Endothelial cell of umbilical vein (primary cell): ENCODE measurements at regions not wholly inside any gene's neighbourhood (a gene's known extent, or its start where the extent isn't known, plus 50 kb on each side); places are given as distances from the start of the nearest gene placed in this dataset.

Experiments
- BruUV-seq: library from RNA; stranded (reverse); fragments of 400-500 nt; replicated peaks from 2 replicates; lab custom pipeline; 2021; lab: Mats Ljungman, UMichigan
- CTCF ChIA-PET: fragments of 300-600, 350-600 bp; sonication (Branson Sonifier 250); formaldehyde crosslinking; loops from one replicate; lab custom pipeline; 2021; ENCODE audit warnings: antibody characterized with exemption, inconsistent platforms; lab: Charles Lee
- POLR2A ChIA-PET: fragments of 300-600, 350-600 bp; sonication (Branson Sonifier 250); formaldehyde crosslinking; loops from one replicate; lab custom pipeline; 2021; ENCODE audit warnings: antibody characterized with exemption, inconsistent platforms; lab: Charles Lee
- DNase-seq: peaks from one replicate; pipeline ENCODE4 v3.0.0-alpha.2; 2011; ENCODE audit warnings: low read depth, low spot score
- FAIRE-seq: peaks from 2 replicates; lab custom pipeline; 2011; peaks lifted over from hg19 to GRCh38; lab: Jason Lieb, UNC
- H2AFZ ChIP-seq: 2 replicates; pipeline ENCODE4 v1.6.0; 2012; ENCODE audit warnings: low read depth, low read length, control low read depth, inconsistent platforms
- H3K27ac ChIP-seq: 2 replicates; pipeline ENCODE4 v1.5.1; 2011; ENCODE audit warnings: low read depth, mild to moderate bottlenecking, control low read depth, low read length, moderate library complexity; ENCODE audit not compliant: insufficient read depth
- H3K27me3 ChIP-seq, 2 experiments: 2 replicates each; pipeline versions ENCODE4 v1.6.0 to v1.6.1; 2011; ENCODE audit warnings: low read length in 2 of 2, mixed read lengths in 1 of 2; ENCODE audit not compliant: control insufficient read depth in 2 of 2, insufficient read depth in 2 of 2
- H3K36me3 ChIP-seq, 2 experiments: 2 replicates in 1 of 2; 3 replicates in 1 of 2; pipeline ENCODE4 v1.5.1; 2011; ENCODE audit warnings: low read length in 2 of 2, mild to moderate bottlenecking in 1 of 2, moderate library complexity in 1 of 2; ENCODE audit not compliant: control insufficient read depth in 2 of 2, insufficient read depth in 2 of 2; ENCODE audit errors: extremely low read depth in 1 of 2
- H3K4me1 ChIP-seq: 3 replicates; pipeline ENCODE4 v1.5.1; 2011; ENCODE audit warnings: mild to moderate bottlenecking, low read length; ENCODE audit not compliant: control insufficient read depth, insufficient read depth; ENCODE audit errors: extremely low read depth
- H3K4me2 ChIP-seq: 2 replicates; pipeline ENCODE4 v1.6.1; 2011; ENCODE audit warnings: low read length, control low read depth, mixed read lengths; ENCODE audit not compliant: insufficient read depth
- H3K4me3 ChIP-seq, 3 experiments: fragments of 200-600 bp in 1 of 3; sonication (generic), shearing (Covaris generic) in 1 of 3; replicated peaks in 1 of 3; 2 replicates each; pipeline ENCODE4 v1.5.1; 2011 to 2016; ENCODE audit warnings: control low read depth in 3 of 3, low read length in 3 of 3, mild to moderate bottlenecking in 2 of 3, inconsistent platforms in 1 of 3, low read depth in 1 of 3, moderate library complexity in 1 of 3; ENCODE audit not compliant: insufficient read depth in 1 of 3
- H3K79me2 ChIP-seq: 2 replicates; pipeline ENCODE4 v1.6.0; 2012; ENCODE audit warnings: low read length, inconsistent platforms; ENCODE audit not compliant: control insufficient read depth, insufficient read depth
- H3K9ac ChIP-seq: replicated peaks from 2 replicates; pipeline ENCODE3; 2011; ENCODE audit warnings: low read length, control low read depth; ENCODE audit not compliant: insufficient read depth; ENCODE audit errors: extremely low read depth
- H3K9me1 ChIP-seq: replicated peaks from 3 replicates; pipeline ENCODE4 v1.6.0; 2011; ENCODE audit warnings: mild to moderate bottlenecking, low read length; ENCODE audit not compliant: control insufficient read depth, insufficient read depth; ENCODE audit errors: extremely low read depth
- H3K9me3 ChIP-seq: replicated peaks from 2 replicates; pipeline ENCODE4 v1.5.1; 2012; ENCODE audit warnings: low read length, inconsistent platforms; ENCODE audit not compliant: control insufficient read depth, insufficient read depth
- H4K20me1 ChIP-seq: replicated peaks from 2 replicates; pipeline ENCODE3; 2011; ENCODE audit warnings: mild to moderate bottlenecking, low read length; ENCODE audit not compliant: control insufficient read depth, insufficient read depth; ENCODE audit errors: extremely low read depth
- CTCF ChIP-seq, 2 donors: IDR thresholded peaks; 1 replicate in 1 of 2; 2 replicates in 1 of 2; pipeline ENCODE4 v1.5.1; 2011; ENCODE audit warnings: low read length in 2 of 2, mild to moderate bottlenecking in 2 of 2, moderate library complexity in 2 of 2, control low read depth in 1 of 2, inconsistent platforms in 1 of 2, low read depth in 1 of 2; ENCODE audit not compliant: insufficient read depth in 1 of 2; ENCODE audit errors: extremely low read depth in 1 of 2
- EZH2 ChIP-seq: IDR thresholded peaks from 2 replicates; pipeline ENCODE4 v1.6.1; 2012; ENCODE audit warnings: borderline replicate concordance, low read depth, mild to moderate bottlenecking, moderate library complexity, low read length, inconsistent platforms; ENCODE audit not compliant: severe bottlenecking
- FOS ChIP-seq: IDR thresholded peaks from 2 replicates; pipeline ENCODE4 v1.6.1; 2011; ENCODE audit warnings: mild to moderate bottlenecking, low read length, moderate library complexity, borderline replicate concordance; ENCODE audit not compliant: insufficient read depth
- GATA2 ChIP-seq: IDR thresholded peaks from 2 replicates; pipeline ENCODE4 v1.7.0; 2011; ENCODE audit warnings: low read depth, mild to moderate bottlenecking, moderate library complexity, mixed read lengths, low read length; ENCODE audit not compliant: insufficient read length, insufficient read depth
- JUN ChIP-seq: IDR thresholded peaks from 2 replicates; pipeline ENCODE4 v1.6.1; 2011; ENCODE audit warnings: borderline replicate concordance, low read depth; ENCODE audit not compliant: insufficient read length, insufficient read depth
- MYC ChIP-seq: IDR thresholded peaks from one replicate; pipeline ENCODE4 v1.6.1; 2011; ENCODE audit warnings: mild to moderate bottlenecking, low read depth, low read length
- POLR2A ChIP-seq: IDR thresholded peaks from 2 replicates; pipeline ENCODE4 v1.6.1; 2012; ENCODE audit warnings: low read depth, mild to moderate bottlenecking, control low read depth, low read length
- POLR2AphosphoS5 ChIP-seq: IDR thresholded peaks from 2 replicates; pipeline ENCODE4 v1.6.1; 2012; ENCODE audit warnings: low read depth, mild to moderate bottlenecking, control low read depth, low read length, moderate library complexity; ENCODE audit not compliant: insufficient read depth
- dilution Hi-C: fragments of 300-500 bp; cut with MboI; formaldehyde crosslinking; loops from one replicate; pipeline ENCODE4 v1.15.0; 2019; ENCODE audit warnings: low sequenced_read_pairs; ENCODE audit not compliant: extremely low pct_ligation_motif_present
- intact Hi-C: fragments of 100-400 bp; cut with micrococcal nuclease; formaldehyde crosslinking; loops from one replicate; pipeline ENCODE4 v1.10.0; 2022
- TF ChIP-seq, protein P1 (sequence below): IDR thresholded peaks from 2 replicates; pipeline ENCODE4 v1.6.1; 2011; ENCODE audit not compliant: insufficient read depth, insufficient read length

DNA sequence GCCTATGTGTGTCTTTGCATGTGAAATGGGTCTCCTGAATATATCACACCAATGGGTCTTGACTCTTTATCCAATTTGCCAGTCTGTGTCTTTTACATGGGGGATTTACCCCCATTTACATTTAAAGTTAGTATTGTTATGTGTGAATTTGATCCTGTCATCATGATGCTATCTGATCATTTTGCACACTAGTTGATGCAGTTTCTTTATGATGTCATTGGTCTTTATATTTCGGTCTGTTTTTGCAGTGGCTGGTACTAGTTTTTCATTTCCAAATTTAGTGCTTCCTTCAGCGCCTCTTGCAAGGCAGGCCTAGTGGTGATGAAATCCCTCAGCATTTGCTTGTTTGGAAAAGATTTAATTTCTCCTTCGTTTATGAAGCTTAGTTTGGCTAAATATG is 555.2 kb upstream of the BTBD3 start:
- no peaks in the 10 kb centered on the region for H3K27me3 ChIP-seq
- no peak overlapping the region for H3K9ac ChIP-seq
- no peaks in the 10 kb centered on the region for H3K9me1 ChIP-seq
- no peak overlapping the region for H3K27ac ChIP-seq
- no TSS peak for BruUV-seq
- intact Hi-C loops = no loop called here
- H3K4me1 ChIP-seq = no peaks in the 10 kb centered on the region
- FAIRE-seq (no peak), DNase-seq (no peak)
- no peaks in the 10 kb centered on the region for H4K20me1 ChIP-seq
- no peaks in the 10 kb centered on the region for H3K9me3 ChIP-seq
- no peaks in the 10 kb centered on the region for H3K79me2 ChIP-seq
- H3K36me3 ChIP-seq = no peaks in the 10 kb centered on the region
- H3K4me2 ChIP-seq = no peak overlapping the region
- POLR2A ChIA-PET = no interaction called here
- no peak for TF ChIP-seq JUN
- no peak for TF ChIP-seq POLR2A
- no peak for TF ChIP-seq FOS
- TF ChIP-seq MYC = no peak
- TF ChIP-seq CTCF (IDR thresholded peaks at IDR 0.05; ENCODE audit: extremely low read depth in 1 of 2, insufficient read depth in 1 of 2, low read depth in 1 of 2, low read length in 2 of 2) = no peak
- no peak for TF ChIP-seq POLR2AphosphoS5
- no peak overlapping the region for H3K4me3 ChIP-seq
- CTCF ChIA-PET = no interaction called here
- no peak overlapping the region for H2AFZ ChIP-seq
- dilution Hi-C loops = no loop called here

GRCh38 chr20:11364736-11365135 is 553.0 kb upstream of the BTBD3 start:
- dilution Hi-C loops = no loop called here
- Histone ChIP-seq H3K36me3 (no peaks in the 10 kb centered on the region), H3K9ac (no peak overlapping the region), H2AFZ (no peak overlapping the region), H3K9me1 (no peaks in the 10 kb centered on the region), H4K20me1 (no peaks in the 10 kb centered on the region), H3K4me2 (no peak overlapping the region), H3K9me3 (no peaks in the 10 kb centered on the region), H3K79me2 (no peaks in the 10 kb centered on the region), H3K4me3 (no peak overlapping the region), H3K27me3 (no peaks in the 10 kb centered on the region), H3K27ac (no peak overlapping the region), H3K4me1 (no peaks in the 10 kb centered on the region)
- no peak for DNase-seq
- no TSS peak for BruUV-seq
- POLR2A ChIA-PET = no interaction called here
- TF ChIP-seq MYC (no peak), GATA2 (no peak), POLR2AphosphoS5 (no peak), EZH2 (no peak), CTCF (IDR thresholded peaks at IDR 0.05; ENCODE audit: extremely low read depth in 1 of 2, insufficient read depth in 1 of 2, low read depth in 1 of 2, low read length in 2 of 2) (no peak), JUN (no peak), FOS (no peak), POLR2A (no peak)
- TF ChIP-seq, protein P1, sequence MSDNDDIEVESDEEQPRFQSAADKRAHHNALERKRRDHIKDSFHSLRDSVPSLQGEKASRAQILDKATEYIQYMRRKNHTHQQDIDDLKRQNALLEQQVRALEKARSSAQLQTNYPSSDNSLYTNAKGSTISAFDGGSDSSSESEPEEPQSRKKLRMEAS = no peak
- CTCF ChIA-PET = interaction anchor here (1.5 kb wide), 1 partner anchor 11 kb away, joined by 3 read pairs; no protein-coding TSS in a partner anchor
- no peak for FAIRE-seq
- intact Hi-C loops = no loop called here
